GM12878 (cell line): ENCODE measurements at regions not wholly inside any gene's neighbourhood (a gene's known extent, or its start where the extent isn't known, plus 50 kb on each side); places are given as distances from the start of the nearest gene placed in this dataset.

Source experiments
- CTCF ChIP-seq, 3 experiments: IDR thresholded peaks in 2 of 3; conservative IDR thresholded peaks in 1 of 3; 2 replicates each; pipeline ENCODE4 v1.5.1; 2011; ENCODE audit warnings: low read depth in 3 of 3, low read length in 3 of 3, mild to moderate bottlenecking in 3 of 3, control low read depth in 2 of 3, moderate library complexity in 2 of 3, inconsistent platforms in 1 of 3, mixed read lengths in 1 of 3; ENCODE audit not compliant: control insufficient read depth in 2 of 3, insufficient read depth in 1 of 3; ENCODE audit errors: extremely low read depth in 1 of 3
- HDAC2 ChIP-seq: fragments of 200-600 bp; sonication (generic); IDR thresholded peaks from 2 replicates; pipeline ENCODE4 v1.6.1; 2017
- TAF1 ChIP-seq: IDR thresholded peaks from 2 replicates; pipeline ENCODE4 v1.6.1; 2011; ENCODE audit warnings: mild to moderate bottlenecking, low read depth, low read length, borderline replicate concordance

GRCh38 chr16:5601957-5602356 is 504.4 kb upstream of the EEF2KMT start:
- TF ChIP-seq TAF1 (no peak), CTCF (IDR thresholded peaks at IDR 0.05 in 2 of 3, conservative IDR thresholded peaks at IDR 0.05 in 1 of 3; ENCODE audit: control insufficient read depth in 2 of 3, extremely low read depth in 1 of 3, insufficient read depth in 1 of 3, low read depth in 3 of 3, low read length in 3 of 3) (no peak), HDAC2 (no peak)
